ENCODE measurements at regions not wholly inside any gene's neighbourhood (a gene's known extent, or its start where the extent isn't known, plus 50 kb on each side); places are given as distances from the start of the nearest gene placed in this dataset.

GRCh38 chr4:17072483-17072882, 174.0 kb upstream of the LDB2 start:
- intact Hi-C loops (cut with micrococcal nuclease; ENCODE audit: unreplicated experiment): no loop called here
- CTCF ChIA-PET: no interaction called here
- Mint-ChIP-seq H3K27me3 (ENCODE audit: unreplicated experiment) (no peaks in the 10 kb centered on the region), H3K9me3 (ENCODE audit: low read depth, unreplicated experiment) (no peaks in the 10 kb centered on the region), H3K4me1 (ENCODE audit: low read depth, unreplicated experiment) (no peaks in the 10 kb centered on the region), H3K4me3 (ENCODE audit: low read depth, unreplicated experiment) (no peak overlapping the region), H3K36me3 (ENCODE audit: insufficient read depth, unreplicated experiment) (no peaks in the 10 kb centered on the region), H3K27ac (ENCODE audit: unreplicated experiment) (no peak overlapping the region)
- no peak for TF ChIP-seq CTCF (IDR thresholded peaks at IDR 0.05; ENCODE audit: unreplicated experiment)
- BruUV-seq (replicated peaks): no TSS peak
- no peak for DNase-seq

- no peak overlapping the region for H3K27ac Mint-ChIP-seq (ENCODE audit: unreplicated experiment)
- H3K9me3 Mint-ChIP-seq (ENCODE audit: low read depth, unreplicated experiment): no peaks in the 10 kb centered on the region
- no peak for TF ChIP-seq CTCF (IDR thresholded peaks at IDR 0.05; ENCODE audit: unreplicated experiment)
- CTCF ChIA-PET: no interaction called here
- DNase-seq: no peak
- no peak overlapping the region for H3K4me3 Mint-ChIP-seq (ENCODE audit: low read depth, unreplicated experiment)
- intact Hi-C loops (cut with micrococcal nuclease; ENCODE audit: unreplicated experiment): no loop called here
- H3K27me3 Mint-ChIP-seq (ENCODE audit: unreplicated experiment): no peaks in the 10 kb centered on the region
- H3K36me3 Mint-ChIP-seq (ENCODE audit: insufficient read depth, unreplicated experiment): no peaks in the 10 kb centered on the region
- BruUV-seq (replicated peaks): no TSS peak
- H3K4me1 Mint-ChIP-seq (ENCODE audit: low read depth, unreplicated experiment): no peaks in the 10 kb centered on the region
These were observed 170.4 kb upstream of the LDB2 start for GRCh38 chr4:17068891-17069290.

- BruUV-seq (replicated peaks): no TSS peak
- Mint-ChIP-seq H3K36me3 (ENCODE audit: insufficient read depth, unreplicated experiment) (no peaks in the 10 kb centered on the region), H3K27me3 (ENCODE audit: unreplicated experiment) (no peaks in the 10 kb centered on the region), H3K4me1 (ENCODE audit: low read depth, unreplicated experiment) (no peaks in the 10 kb centered on the region), H3K9me3 (ENCODE audit: low read depth, unreplicated experiment) (no peaks in the 10 kb centered on the region), H3K4me3 (ENCODE audit: low read depth, unreplicated experiment) (no peak overlapping the region), H3K27ac (ENCODE audit: unreplicated experiment) (no peak overlapping the region)
- CTCF ChIA-PET: no interaction called here
- no peak for DNase-seq
- intact Hi-C loops (cut with micrococcal nuclease; ENCODE audit: unreplicated experiment): no loop called here
- no peak for TF ChIP-seq CTCF (IDR thresholded peaks at IDR 0.05; ENCODE audit: unreplicated experiment)
These were observed 169.9 kb upstream of the LDB2 start for GRCh38 chr4:17068392-17068791.

- no peak overlapping the region for H3K27ac Mint-ChIP-seq (ENCODE audit: unreplicated experiment)
- no peak for DNase-seq
- TF ChIP-seq CTCF (IDR thresholded peaks at IDR 0.05; ENCODE audit: unreplicated experiment): no peak
- no TSS peak for BruUV-seq (replicated peaks)
- no peak overlapping the region for H3K4me3 Mint-ChIP-seq (ENCODE audit: low read depth, unreplicated experiment)
- H3K4me1 Mint-ChIP-seq (ENCODE audit: low read depth, unreplicated experiment): no peaks in the 10 kb centered on the region
- H3K9me3 Mint-ChIP-seq (ENCODE audit: low read depth, unreplicated experiment): no peaks in the 10 kb centered on the region
- H3K27me3 Mint-ChIP-seq (ENCODE audit: unreplicated experiment): no peaks in the 10 kb centered on the region
- intact Hi-C loops (cut with micrococcal nuclease; ENCODE audit: unreplicated experiment): no loop called here
- CTCF ChIA-PET: no interaction called here
- no peaks in the 10 kb centered on the region for H3K36me3 Mint-ChIP-seq (ENCODE audit: insufficient read depth, unreplicated experiment)
These were observed 168.5 kb upstream of the LDB2 start for GRCh38 chr4:17066972-17067371.

GRCh38 chr4:17066236-17066635, 167.8 kb upstream of the LDB2 start:
- H3K36me3 Mint-ChIP-seq (ENCODE audit: insufficient read depth, unreplicated experiment): no peaks in the 10 kb centered on the region
- H3K27me3 Mint-ChIP-seq (ENCODE audit: unreplicated experiment): no peaks in the 10 kb centered on the region
- TF ChIP-seq CTCF (IDR thresholded peaks at IDR 0.05; ENCODE audit: unreplicated experiment): no peak
- no peak overlapping the region for H3K4me3 Mint-ChIP-seq (ENCODE audit: low read depth, unreplicated experiment)
- BruUV-seq (replicated peaks): no TSS peak
- intact Hi-C loops (cut with micrococcal nuclease; ENCODE audit: unreplicated experiment): no loop called here
- H3K27ac Mint-ChIP-seq (ENCODE audit: unreplicated experiment): no peak overlapping the region
- H3K4me1 Mint-ChIP-seq (ENCODE audit: low read depth, unreplicated experiment): no peaks in the 10 kb centered on the region
- CTCF ChIA-PET: no interaction called here
- H3K9me3 Mint-ChIP-seq (ENCODE audit: low read depth, unreplicated experiment): no peaks in the 10 kb centered on the region
- DNase-seq: no peak
